ENCODE measurements at regions not wholly inside any gene's neighbourhood (a gene's known extent, or its start where the extent isn't known, plus 50 kb on each side); places are given as distances from the start of the nearest gene placed in this dataset.

DNA sequence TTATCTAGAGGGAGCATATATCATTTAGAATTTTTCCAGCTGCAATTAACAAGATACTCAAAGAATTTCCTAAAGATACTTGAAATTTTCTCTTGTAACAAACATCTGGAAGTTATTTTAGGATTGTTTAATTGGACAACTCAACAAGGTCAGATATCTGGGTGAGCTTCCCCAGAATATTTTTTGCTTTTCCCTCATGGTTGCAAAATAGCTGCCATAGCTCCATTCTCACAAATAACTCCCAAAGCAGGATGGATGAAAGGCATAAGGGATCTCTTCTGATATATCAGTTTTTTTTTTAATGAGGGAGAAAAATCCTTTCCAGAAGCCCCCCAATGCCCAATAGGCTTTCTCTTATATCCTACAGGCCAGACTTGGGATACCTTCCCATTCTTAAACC is 56.6 kb upstream of the SLC25A26 start:
- TF ChIP-seq, protein P1, sequence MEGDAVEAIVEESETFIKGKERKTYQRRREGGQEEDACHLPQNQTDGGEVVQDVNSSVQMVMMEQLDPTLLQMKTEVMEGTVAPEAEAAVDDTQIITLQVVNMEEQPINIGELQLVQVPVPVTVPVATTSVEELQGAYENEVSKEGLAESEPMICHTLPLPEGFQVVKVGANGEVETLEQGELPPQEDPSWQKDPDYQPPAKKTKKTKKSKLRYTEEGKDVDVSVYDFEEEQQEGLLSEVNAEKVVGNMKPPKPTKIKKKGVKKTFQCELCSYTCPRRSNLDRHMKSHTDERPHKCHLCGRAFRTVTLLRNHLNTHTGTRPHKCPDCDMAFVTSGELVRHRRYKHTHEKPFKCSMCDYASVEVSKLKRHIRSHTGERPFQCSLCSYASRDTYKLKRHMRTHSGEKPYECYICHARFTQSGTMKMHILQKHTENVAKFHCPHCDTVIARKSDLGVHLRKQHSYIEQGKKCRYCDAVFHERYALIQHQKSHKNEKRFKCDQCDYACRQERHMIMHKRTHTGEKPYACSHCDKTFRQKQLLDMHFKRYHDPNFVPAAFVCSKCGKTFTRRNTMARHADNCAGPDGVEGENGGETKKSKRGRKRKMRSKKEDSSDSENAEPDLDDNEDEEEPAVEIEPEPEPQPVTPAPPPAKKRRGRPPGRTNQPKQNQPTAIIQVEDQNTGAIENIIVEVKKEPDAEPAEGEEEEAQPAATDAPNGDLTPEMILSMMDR (IDR thresholded peaks at IDR 0.05) = no peak
- TF ChIP-seq POLR2A (IDR thresholded peaks at IDR 0.05) = no peak
